SK-N-SH (cell line): ENCODE measurements at regions not wholly inside any gene's neighbourhood (a gene's known extent, or its start where the extent isn't known, plus 50 kb on each side); places are given as distances from the start of the nearest gene placed in this dataset.
A peak's percentile ranks its signal among the peaks of the same experiment; 100 is the strongest.

Experiments
- CTCF ChIA-PET: fragments of 300-600, 350-600 bp; formaldehyde crosslinking; extraction: SDS; loops from one replicate; lab custom pipeline; 2021; lab: Yijun Ruan, JAX
- POLR2A ChIA-PET: fragments of 350-600 bp; sonication (Branson Sonifier 250); formaldehyde crosslinking; extraction: SDS; loops from one replicate; lab custom pipeline; 2020; ENCODE audit warnings: antibody characterized with exemption, inconsistent platforms; lab: Yijun Ruan, JAX
- DNase-seq: peaks from one replicate; pipeline ENCODE4 v3.0.0; 2012
- H2AFZ ChIP-seq: fragments of 200-600 bp; sonication (generic); 2 replicates; pipeline ENCODE4 v1.8.1; 2016; ENCODE audit warnings: antibody characterized with exemption, mild to moderate bottlenecking, low read depth
- H3F3A ChIP-seq: fragments of 200-600 bp; sonication (generic); replicated peaks from 2 replicates; pipeline ENCODE3; 2016; ENCODE audit warnings: antibody characterized with exemption, mild to moderate bottlenecking; ENCODE audit not compliant: insufficient read depth
- H3K27ac ChIP-seq, 2 experiments: fragments of 200-500 bp in 1 of 2; fragments of 200-600 bp in 1 of 2; sonication (Bioruptor generic) in 1 of 2; sonication (generic), shearing (Covaris generic) in 1 of 2; 2 replicates each; pipeline versions ENCODE4 v1.5.1 to v1.6.1; 2014 to 2016; ENCODE audit warnings: low read depth in 2 of 2, inconsistent platforms in 1 of 2, low read length in 1 of 2, mild to moderate bottlenecking in 1 of 2, mixed read lengths in 1 of 2
- H3K27me3 ChIP-seq: fragments of 200-600 bp; sonication (generic), shearing (Covaris generic); 2 replicates; pipeline ENCODE4 v1.6.1; 2016; ENCODE audit warnings: mixed run types; ENCODE audit not compliant: insufficient read depth
- H3K36me3 ChIP-seq, 2 experiments: fragments of 200-500 bp in 1 of 2; fragments of 200-600 bp in 1 of 2; sonication (Bioruptor generic) in 1 of 2; sonication (generic) in 1 of 2; replicated peaks in 1 of 2; 2 replicates each; pipeline versions ENCODE3 to v1.5.1; 2014 to 2016; ENCODE audit warnings: low read length in 1 of 2, mild to moderate bottlenecking in 1 of 2; ENCODE audit not compliant: insufficient read depth in 2 of 2, control insufficient read depth in 1 of 2
- H3K4me1 ChIP-seq, 2 experiments: fragments of 200-500 bp in 1 of 2; fragments of 200-600 bp in 1 of 2; sonication (Bioruptor generic) in 1 of 2; sonication (generic), shearing (Covaris generic) in 1 of 2; 2 replicates each; pipeline versions ENCODE4 v1.5.1 to v1.6.1; 2014 to 2016; ENCODE audit warnings: low read depth in 1 of 2, low read length in 1 of 2, mixed run types in 1 of 2; ENCODE audit not compliant: insufficient read depth in 2 of 2, control insufficient read depth in 1 of 2
- H3K4me2 ChIP-seq: fragments of 200-600 bp; sonication (generic), shearing (Covaris generic); 2 replicates; pipeline ENCODE4 v1.6.1; 2017; ENCODE audit warnings: mixed run types
- H3K4me3 ChIP-seq, 2 experiments: fragments of 200-500 bp in 1 of 2; fragments of 200-600 bp in 1 of 2; sonication (Bioruptor generic) in 1 of 2; sonication (generic), shearing (Covaris generic) in 1 of 2; 2 replicates each; pipeline versions ENCODE4 v1.5.1 to v1.8.1; 2014 to 2016; ENCODE audit warnings: low read depth in 2 of 2, inconsistent platforms in 1 of 2, low read length in 1 of 2, mild to moderate bottlenecking in 1 of 2, mixed read lengths in 1 of 2, moderate library complexity in 1 of 2
- H3K79me2 ChIP-seq: fragments of 200-600 bp; sonication (generic); 2 replicates; pipeline ENCODE4 v1.8.1; 2017; ENCODE audit warnings: mild to moderate bottlenecking; ENCODE audit not compliant: insufficient read depth
- H3K9ac ChIP-seq: fragments of 200-600 bp; sonication (generic); 2 replicates; pipeline ENCODE4 v1.6.1; 2017; ENCODE audit warnings: mixed run types
- H3K9me2 ChIP-seq: fragments of 200-600 bp; sonication (generic); 2 replicates; pipeline ENCODE4 v1.6.1; 2017; ENCODE audit warnings: mixed run types
- H3K9me3 ChIP-seq: fragments of 200-600 bp; sonication (generic); 2 replicates; pipeline ENCODE4 v1.6.1; 2017; ENCODE audit warnings: mixed run types, mild to moderate bottlenecking, moderate library complexity
- H4K20me1 ChIP-seq: fragments of 200-600 bp; sonication (generic); 2 replicates; pipeline ENCODE4 v1.6.1; 2017; ENCODE audit warnings: mild to moderate bottlenecking, mixed run types; ENCODE audit not compliant: insufficient read depth
- CTCF ChIP-seq: fragments of 200-600 bp; sonication (generic); IDR thresholded peaks from 2 replicates; pipeline ENCODE4 v1.6.1; 2017; ENCODE audit warnings: antibody characterized with exemption, mild to moderate bottlenecking, moderate library complexity
- ELF1 ChIP-seq: IDR thresholded peaks from 2 replicates; pipeline ENCODE4 v1.4.0; 2012
- GABPA ChIP-seq: IDR thresholded peaks from 2 replicates; pipeline ENCODE4 v1.4.0; 2012; ENCODE audit warnings: low read depth, mild to moderate bottlenecking
- GATA2 ChIP-seq: sonication (generic); formaldehyde crosslinking; IDR thresholded peaks from 2 replicates; pipeline ENCODE4 v1.5.0; 2020; ENCODE audit warnings: mild to moderate bottlenecking, missing genetic modification reagents
- IRF3 ChIP-seq: fragments of 150-350 bp; IDR thresholded peaks from 2 replicates; pipeline ENCODE4 v1.6.1; 2016; ENCODE audit warnings: mild to moderate bottlenecking, low read depth, low read length
- JUND ChIP-seq: IDR thresholded peaks from 2 replicates; pipeline ENCODE4 v1.4.0; 2012
- MAX ChIP-seq: IDR thresholded peaks from 2 replicates; pipeline ENCODE4 v1.4.0; 2012; ENCODE audit warnings: low read depth
- MEF2A ChIP-seq: IDR thresholded peaks from 2 replicates; pipeline ENCODE4 v1.4.0; 2012; ENCODE audit warnings: low read depth, borderline replicate concordance
- NFIC ChIP-seq: IDR thresholded peaks from 2 replicates; pipeline ENCODE4 v1.4.0; 2012; ENCODE audit warnings: borderline replicate concordance
- PBX3 ChIP-seq: IDR thresholded peaks from 2 replicates; pipeline ENCODE4; 2012
- POLR2AphosphoS5 ChIP-seq: IDR thresholded peaks from 2 replicates; pipeline ENCODE4 v1.6.1; 2012; ENCODE audit warnings: low read depth, low read length
- RCOR1 ChIP-seq: fragments of 150-350 bp; IDR thresholded peaks from 2 replicates; pipeline ENCODE4 v1.6.1; 2017; ENCODE audit warnings: antibody characterized with exemption, low read length
- RFX5 ChIP-seq: IDR thresholded peaks from 2 replicates; pipeline ENCODE4 v1.6.1; 2012; ENCODE audit warnings: mild to moderate bottlenecking, improper control_type of control experiment, low read length
- SIN3A ChIP-seq: IDR thresholded peaks from 2 replicates; pipeline ENCODE4 v1.6.1; 2012; ENCODE audit warnings: low read depth, mild to moderate bottlenecking, low read length, moderate library complexity, borderline replicate concordance
- USF1 ChIP-seq: IDR thresholded peaks from 2 replicates; pipeline ENCODE4 v1.4.0; 2012; ENCODE audit warnings: low read depth, borderline replicate concordance
- USF2 ChIP-seq: fragments of 150-350 bp; IDR thresholded peaks from 2 replicates; pipeline ENCODE4 v1.6.1; 2017; ENCODE audit warnings: antibody characterized with exemption, low read length, low read depth, borderline replicate concordance
- ZBTB33 ChIP-seq: IDR thresholded peaks from 2 replicates; pipeline ENCODE4 v1.4.0; 2012; ENCODE audit warnings: low read depth, borderline replicate concordance
- WGBS: methylation state at CpG from one replicate; pipeline ENCODE4 v1.1.6; 2017; ENCODE audit warnings: low lambda C conversion rate; 5-methylcytosine and 5-hydroxymethylcytosine counted together

GRCh38 chr11:122509091-122509490 lies 146.4 kb upstream of the UBASH3B start:
- TF ChIP-seq MEF2A (no peak), NFIC (no peak), PBX3 (no peak), ELF1 (no peak), ZBTB33 (no peak), MAX (no peak), SIN3A (no peak), USF1 (no peak), RCOR1 (no peak), POLR2AphosphoS5 (no peak)
- peaks cover 7% of the 10 kb centered on the region; the same call in 1 of the 2 replicates for H3K27me3 ChIP-seq
- no peaks in the 10 kb centered on the region for H3K9me2 ChIP-seq
- no peak overlapping the region for H2AFZ ChIP-seq
- WGBS: 81% methylated on average over 3 of the region's 4 CpGs
- H3K9me3 ChIP-seq: no peaks in the 10 kb centered on the region
- no peaks in the 10 kb centered on the region for H4K20me1 ChIP-seq
- no peak overlapping the region for H3K27ac ChIP-seq
- H3K9ac ChIP-seq: no peak overlapping the region
- POLR2A ChIA-PET: no interaction called here
- H3K36me3 ChIP-seq: no peaks in the 10 kb centered on the region
- H3K4me2 ChIP-seq: no peak overlapping the region
- no peaks in the 10 kb centered on the region for H3K79me2 ChIP-seq
- DNase-seq: no peak
- peaks cover 0 to 6% of the 10 kb centered on the region in 2 experiments; a peak in 2 of 4 replicates for H3K4me1 ChIP-seq
- no peaks in the 10 kb centered on the region for H3F3A ChIP-seq
- CTCF ChIA-PET: interaction anchor here (1.3 to 6.0 kb wide), 5 partner anchors 9 to 854 kb away, joined by 3 to 136 read pairs (median 5); no protein-coding TSS in a partner anchor
- no peak overlapping the region for H3K4me3 ChIP-seq

- no peaks in the 10 kb centered on the region for H3K9me3 ChIP-seq
- no peaks in the 10 kb centered on the region for H3K79me2 ChIP-seq
- H3K9ac ChIP-seq: no peak overlapping the region
- ChIA-PET POLR2A (interaction anchor here (0.6 to 1.2 kb wide), 5 partner anchors 286 to 1384 kb away, joined by 3 to 4 read pairs (median 3); no protein-coding TSS in a partner anchor), CTCF (interaction anchor here (0.5 to 6.0 kb wide), 77 partner anchors 10 to 1273 kb away, joined by 3 to 136 read pairs (median 4); no protein-coding TSS in a partner anchor)
- H3K36me3 ChIP-seq: no peaks in the 10 kb centered on the region
- H2AFZ ChIP-seq: no peak overlapping the region
- no peaks in the 10 kb centered on the region for H3K9me2 ChIP-seq
- H3K4me2 ChIP-seq: peak overlapping the region; percentile 32; the same call in 1 of the 2 replicates
- H3K4me1 ChIP-seq: peaks cover 0 to 6% of the 10 kb centered on the region in 2 experiments; a peak in 2 of 4 replicates
- WGBS: 40% methylated on average over 8 of the region's 8 CpGs
- no peak overlapping the region for H3K4me3 ChIP-seq
- H3F3A ChIP-seq: no peaks in the 10 kb centered on the region
- peak overlapping the region in 1 of 2 experiments; percentile 84; a peak in 3 of 4 replicates for H3K27ac ChIP-seq
- H3K27me3 ChIP-seq: peaks cover 7% of the 10 kb centered on the region; the same call in 1 of the 2 replicates
- DNase-seq: peak; percentile 82
- H4K20me1 ChIP-seq: no peaks in the 10 kb centered on the region
- TF ChIP-seq RFX5 (no peak), CTCF (peak; percentile 89), IRF3 (no peak), USF1 (no peak), JUND (no peak), USF2 (no peak), GABPA (no peak), GATA2 (CRISPR knock-in tag) (no peak)
These were observed 150.1 kb upstream of the UBASH3B start for GRCh38 chr11:122505304-122506006.
